Fibroblast of gingiva (primary cell): ENCODE measurements at regions not wholly inside any gene's neighbourhood (a gene's known extent, or its start where the extent isn't known, plus 50 kb on each side); places are given as distances from the start of the nearest gene placed in this dataset.

Experiments used
- DNase-seq: peaks from one replicate; pipeline ENCODE4 v3.0.0-alpha.2; 2011; ENCODE audit warnings: low read depth

DNA sequence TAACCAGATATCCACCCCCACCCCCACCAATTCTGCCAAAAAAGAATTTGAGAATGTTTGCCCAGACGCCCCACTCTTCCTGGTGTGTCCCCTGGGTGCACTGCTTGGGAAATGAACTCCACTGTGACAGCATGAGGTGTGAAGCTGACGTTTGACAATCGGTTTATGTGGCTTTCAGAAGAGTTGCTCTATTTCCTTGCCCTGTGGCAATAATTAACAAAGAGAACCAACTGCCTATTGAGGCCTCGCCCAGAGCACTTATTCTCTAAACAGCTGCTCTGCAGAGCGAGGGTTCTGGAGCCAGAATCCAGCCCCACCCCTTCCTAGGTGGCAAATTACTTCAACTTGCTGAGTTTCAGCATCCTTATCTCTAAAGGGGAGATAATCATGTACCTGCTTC, 115.8 kb upstream of the SIX3 start:
- DNase-seq, result no peak

DNA sequence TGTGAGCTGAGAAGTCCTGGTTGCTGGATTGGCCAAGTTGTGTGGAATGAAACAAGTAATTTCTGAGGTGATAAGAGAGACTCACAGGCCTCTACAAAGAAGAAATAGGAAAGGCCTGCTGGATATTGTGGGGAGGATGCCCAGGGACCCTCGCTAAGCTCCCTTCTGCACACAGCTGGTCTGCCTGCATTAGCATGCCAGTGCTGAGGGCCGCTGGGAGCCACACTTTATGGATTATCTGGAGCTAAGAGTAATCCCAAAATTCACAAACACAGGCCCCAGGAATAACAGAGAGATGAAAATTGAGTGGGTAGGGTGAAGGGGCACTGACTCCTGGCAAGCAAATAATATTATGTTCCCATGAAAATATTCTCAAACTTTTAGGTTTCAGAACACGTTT, 114.9 kb upstream of the SIX3 start:
- no peak for DNase-seq

DNA sequence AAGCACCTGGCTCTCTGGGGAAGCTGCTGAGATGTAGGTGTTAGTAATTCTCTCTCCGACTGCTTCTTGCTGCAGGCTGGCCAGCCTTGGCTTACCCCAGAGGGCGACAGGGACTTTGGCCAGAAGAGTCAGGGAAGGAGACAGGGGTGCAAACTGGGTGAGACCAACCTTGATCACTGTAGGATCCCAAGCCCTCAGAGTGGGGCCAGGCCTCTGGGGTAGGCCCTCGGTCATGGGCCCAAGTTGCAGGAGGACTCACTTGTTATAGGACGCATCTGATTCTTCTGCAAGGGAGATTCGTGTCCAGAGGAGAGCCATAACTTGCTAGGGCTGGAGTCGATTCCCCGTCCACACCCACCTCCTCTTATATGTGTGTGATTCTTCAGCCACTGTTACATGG, 111.7 kb upstream of the SIX3 start:
- no peak for DNase-seq

DNA sequence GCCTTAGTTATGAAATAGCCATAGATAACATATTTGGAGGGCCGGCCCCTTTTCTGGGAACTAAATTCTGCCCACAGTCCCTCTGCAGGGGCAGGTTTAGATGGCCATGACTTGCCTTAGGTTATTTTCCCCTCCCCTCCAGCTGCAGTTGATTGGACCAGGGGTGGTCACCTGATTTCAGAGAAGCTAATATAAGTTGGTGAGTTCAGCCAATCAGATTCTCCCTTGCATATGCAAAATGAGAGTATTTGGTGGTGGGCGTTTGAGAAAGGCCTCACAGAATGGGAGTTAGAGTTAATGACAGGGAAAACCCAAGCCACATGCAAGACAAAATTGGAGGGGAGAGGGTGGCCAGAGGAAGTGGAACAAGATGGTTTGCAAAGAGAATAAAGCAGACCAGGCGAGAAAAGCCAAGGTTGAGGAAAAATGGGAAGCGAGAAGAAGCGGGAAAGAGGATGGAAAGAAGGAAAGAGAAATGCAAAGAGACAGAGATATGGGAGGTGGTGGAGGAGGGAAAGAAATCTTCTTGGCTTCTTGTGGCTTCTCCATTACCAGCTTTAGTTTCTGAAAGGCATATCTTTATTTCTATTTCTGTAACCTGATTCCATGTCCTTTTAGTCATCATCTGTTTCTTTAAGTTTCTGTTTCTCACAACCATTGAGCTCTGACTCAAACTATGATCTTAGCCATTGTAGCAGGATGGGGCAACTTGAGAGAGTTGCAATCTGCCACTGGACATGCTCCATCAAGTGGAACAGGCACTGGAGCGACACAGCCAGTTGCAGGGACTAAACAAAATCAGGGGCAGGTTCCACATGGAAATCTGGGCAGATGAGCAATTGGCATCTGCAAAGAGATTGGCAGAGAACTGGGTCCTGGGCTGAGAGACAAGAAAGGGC, 108.1 kb upstream of the SIX3 start:
- DNase-seq, result peak; percentile 10

DNA sequence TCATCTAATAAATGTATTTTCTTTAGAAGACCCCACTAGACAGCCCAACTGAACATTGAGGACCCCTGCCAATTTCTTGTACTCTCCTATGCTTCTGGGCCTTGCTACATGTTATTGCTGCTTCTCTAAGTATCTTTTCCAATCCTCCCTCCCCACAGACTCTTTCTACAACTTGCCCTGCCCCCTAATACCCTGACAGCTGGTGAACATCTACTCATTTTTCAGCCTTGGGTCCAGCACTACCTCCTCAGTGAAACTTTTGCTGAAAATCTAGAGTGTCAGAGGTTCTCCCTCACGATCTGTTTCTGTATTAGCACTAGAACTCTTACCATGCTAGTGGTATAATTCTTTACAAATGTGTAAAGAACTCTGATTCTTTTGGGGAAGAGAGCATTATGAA, 106.8 kb upstream of the SIX3 start:
- no peak for DNase-seq

DNA sequence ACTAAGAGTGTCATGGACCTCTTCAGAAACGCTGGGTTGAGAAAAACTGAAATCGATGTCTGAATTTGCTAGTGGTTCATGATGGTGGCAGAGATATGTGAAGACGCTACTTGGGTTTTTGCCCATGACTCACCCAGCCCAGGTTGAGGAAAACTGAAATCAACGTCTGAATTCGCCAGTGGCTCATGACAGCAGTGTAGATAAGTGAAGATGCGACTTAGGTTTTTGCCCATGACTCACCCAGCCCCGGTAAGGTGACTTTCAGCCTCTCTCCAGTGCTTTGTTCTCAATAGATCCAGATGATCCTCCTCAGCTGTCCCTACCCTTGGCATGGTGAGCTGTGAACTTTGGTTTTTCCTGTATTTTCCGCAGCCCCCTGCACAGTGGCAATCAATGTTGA, 105.3 kb upstream of the SIX3 start:
- no peak for DNase-seq

DNA sequence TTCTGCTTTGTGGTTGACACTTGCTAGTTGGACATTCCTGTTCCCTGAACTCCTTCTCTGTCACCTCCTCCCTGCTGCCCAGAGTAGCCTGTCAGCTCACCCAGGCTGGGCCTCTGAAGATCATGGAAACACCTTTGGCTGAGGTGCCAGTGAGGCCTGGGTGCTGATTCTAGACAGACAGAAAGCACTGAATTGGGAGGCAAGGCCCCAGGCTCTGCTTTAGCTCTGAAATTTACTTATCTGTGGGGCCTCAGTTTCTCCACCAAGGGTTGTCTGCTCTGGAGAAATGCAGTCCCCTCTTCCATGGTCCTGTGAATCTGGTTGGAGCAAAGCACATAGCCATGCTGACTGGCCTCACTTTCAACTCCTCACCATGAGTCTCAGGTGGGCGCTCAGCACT, 104.6 kb upstream of the SIX3 start:
- no peak for DNase-seq

DNA sequence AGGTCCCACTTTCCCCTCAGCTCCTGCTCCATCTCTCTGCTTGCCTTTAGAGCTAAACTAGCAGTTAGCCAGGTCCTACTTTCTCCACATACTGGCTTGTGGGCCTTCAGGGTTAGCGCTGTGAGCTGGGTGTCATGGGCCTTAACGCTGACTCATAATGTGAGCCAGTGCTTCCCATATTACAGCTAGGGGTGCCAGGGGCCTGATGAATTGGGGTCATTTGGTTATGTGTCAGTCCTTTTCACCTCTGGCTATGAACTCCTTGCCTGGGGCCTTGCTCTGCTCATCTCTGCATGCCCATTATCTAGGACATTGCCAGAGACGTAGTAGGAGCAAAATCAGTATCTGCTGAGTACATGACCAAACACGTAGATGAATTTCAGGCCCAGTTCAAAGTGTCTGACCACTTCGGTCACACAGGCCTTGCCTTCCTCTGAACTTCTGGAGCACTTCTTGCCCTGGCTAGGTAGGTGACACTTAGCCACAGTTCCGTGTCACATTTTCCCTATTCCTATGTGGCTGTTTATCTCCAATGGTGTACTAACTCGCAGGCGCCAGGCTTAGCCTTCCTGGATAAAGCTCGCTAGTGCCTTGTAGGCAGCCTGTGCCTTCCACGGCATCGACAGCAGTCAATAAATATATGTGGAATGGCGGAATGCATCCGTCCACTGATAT, 103.2 kb upstream of the SIX3 start:
- DNase-seq, result no peak

DNA sequence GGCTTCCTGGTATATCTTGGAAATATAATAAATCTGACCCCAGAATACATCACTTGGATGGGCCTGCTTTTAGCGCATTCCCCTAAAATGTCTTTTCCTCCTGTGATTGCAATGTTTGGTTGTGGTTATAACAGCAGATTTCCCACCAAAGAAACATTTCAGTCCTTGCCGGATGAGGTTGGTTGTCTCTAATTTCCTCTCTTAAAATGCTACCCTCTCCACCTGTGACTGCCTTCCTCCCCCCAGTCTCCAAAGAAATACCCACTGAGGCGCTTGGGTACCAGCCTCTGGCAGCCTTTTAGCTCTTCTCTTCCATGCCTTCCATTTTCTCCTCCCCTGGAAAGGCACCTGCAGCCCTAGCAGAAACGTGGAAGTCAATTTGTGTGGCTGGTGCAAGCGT, 102.1 kb upstream of the SIX3 start:
- no peak for DNase-seq

DNA sequence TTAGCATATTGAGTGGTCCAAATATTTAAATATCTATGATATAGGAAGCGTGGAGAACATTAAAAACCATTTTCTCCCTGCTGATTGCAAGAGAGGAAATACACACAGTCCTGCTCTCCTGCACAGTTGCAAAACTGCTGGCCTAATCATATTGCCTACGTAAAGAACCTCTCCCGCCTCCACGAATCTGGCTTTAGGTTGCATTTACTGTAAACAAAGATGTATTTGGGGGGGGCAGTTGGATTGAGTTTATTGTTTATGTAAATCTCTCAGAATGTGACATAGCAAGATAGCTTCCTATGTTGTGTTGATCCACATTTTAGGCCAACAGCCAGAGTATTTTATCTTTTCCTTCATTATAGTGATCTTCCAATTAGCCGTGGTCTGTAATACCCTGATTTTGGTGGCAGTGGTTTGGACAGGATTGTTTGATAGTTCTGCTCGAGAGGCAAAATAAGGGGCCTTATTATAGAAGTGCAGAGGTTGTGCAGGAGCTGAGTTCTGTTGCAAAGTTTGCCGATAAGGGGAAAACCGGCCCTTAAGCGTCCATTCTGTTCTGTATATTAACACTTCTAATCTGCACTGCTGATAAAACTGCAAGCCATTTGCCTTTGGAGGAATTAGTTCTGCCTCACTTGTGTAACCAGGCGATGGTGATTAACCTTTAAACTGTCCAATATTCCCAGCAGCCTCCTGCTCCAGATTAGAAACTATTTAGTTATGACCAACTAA, 101.6 kb upstream of the SIX3 start:
- DNase-seq, result no peak

DNA sequence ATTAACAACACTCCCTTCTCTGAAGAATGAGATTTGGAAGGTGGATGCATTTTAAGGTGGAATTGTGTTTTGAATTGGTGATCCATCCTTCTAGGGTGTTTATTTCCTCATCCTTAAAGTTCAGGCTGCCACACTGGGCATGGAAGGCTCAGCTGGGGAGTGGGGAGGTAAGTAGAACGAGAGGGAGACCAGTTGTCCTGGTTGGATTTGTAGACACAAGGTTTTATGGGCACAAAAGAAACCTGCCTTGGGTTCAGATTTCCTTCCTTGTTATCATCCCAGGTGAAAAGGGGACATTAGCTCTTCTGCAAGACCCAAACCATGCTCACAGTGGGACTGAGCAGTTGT, 101.0 kb upstream of the SIX3 start:
- no peak for DNase-seq

DNA sequence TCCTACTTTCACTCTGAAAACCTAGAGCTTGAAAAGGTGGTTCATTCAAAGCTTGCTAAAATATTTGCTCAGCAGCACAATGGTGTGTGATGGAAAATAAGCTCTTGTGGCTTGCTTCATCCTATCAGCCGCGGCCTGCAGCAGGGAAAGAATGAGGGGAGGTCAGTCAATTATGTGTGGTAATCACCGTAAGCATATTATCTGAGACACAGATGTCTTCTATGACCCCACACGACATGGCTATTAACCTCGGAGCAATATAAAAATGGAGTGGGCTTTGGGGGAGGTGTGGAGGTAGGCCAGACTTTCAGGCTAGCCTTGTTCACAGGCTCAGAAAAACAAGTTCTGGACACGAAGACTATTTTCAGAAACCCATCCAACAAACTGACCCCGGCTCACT, 98.4 kb upstream of the SIX3 start:
- no peak for DNase-seq

DNA sequence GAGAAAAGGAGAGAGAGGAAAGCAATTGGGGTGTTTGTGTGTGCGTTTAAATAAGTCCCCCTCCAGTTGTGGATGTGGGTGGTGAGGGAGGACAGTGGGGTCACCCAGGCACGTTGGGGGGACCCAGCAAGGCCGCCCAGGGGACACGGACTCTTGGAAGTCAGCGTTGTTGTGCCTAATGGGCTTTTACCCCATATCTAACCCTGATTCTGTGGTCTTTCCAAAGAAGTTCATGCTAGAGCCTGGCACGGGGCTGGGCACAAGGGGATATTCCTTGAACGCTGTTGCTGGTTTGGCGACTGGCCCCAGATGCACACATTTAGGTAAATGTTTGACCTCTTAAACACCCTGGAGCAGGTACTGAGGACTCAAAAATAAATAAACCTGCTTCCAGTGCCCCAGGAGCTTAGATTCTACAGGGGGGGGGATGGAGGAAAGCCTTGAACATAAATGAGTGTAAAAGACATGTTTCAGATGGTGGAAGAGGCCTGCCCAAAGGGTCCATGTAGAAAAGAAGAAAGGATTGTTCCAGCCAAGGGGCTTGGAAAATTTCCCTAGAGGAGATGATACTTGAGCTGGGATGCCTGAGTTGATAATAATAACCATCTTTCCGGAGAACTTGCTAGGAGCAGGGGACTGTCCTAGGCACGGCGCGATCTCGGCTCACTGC, 97.7 kb upstream of the SIX3 start:
- no peak for DNase-seq

DNA sequence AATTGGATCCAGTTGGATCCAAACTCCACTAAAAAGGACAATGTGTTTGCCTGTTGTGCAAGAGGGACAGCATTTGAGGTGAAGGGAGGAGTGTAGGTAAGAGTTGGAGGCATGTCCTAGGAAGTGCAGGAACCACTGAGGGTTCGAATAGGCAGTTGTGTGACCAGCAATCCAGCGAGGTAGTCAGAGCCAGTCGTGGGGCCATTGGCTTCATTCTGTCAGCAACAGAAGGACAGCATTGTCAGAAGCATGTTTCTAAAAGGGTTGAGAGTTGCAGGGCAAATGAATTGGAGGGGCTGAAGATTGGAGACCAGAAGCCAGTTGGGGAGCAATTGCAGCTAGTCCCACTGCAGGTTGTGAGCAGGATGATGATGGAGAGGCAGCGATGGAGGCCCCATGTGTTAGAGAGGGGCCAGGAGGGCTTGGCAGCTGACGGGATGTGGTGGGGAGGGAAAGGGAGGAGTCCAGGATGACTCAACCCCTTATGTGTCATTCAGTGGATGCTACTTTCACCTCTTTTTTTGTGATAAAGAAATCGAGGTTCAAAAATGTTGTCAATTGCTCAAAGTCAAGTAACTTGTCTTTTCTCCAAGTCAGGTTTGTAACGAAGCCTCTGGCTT, 96.7 kb upstream of the SIX3 start:
- no peak for DNase-seq

DNA sequence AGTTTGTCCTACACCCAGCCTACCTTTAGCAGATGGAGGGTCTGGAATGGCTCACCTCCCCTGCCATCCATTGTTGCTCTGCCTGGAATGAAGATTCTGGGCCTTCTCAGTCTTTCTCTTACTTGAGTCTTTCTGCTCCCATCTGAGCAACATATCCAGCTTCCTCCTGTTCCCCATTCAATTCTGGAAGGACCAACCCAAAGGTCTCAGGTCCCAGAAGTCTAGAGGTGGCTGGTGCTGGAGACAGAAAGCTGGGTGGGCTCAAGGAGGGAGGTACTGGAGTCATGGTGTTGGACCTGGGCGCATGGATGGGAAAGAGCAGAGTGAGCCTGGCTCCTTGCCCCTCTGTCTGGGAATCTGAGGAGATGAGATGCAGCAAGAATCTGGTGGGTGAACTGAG, 93.5 kb upstream of the SIX3 start:
- no peak for DNase-seq

DNA sequence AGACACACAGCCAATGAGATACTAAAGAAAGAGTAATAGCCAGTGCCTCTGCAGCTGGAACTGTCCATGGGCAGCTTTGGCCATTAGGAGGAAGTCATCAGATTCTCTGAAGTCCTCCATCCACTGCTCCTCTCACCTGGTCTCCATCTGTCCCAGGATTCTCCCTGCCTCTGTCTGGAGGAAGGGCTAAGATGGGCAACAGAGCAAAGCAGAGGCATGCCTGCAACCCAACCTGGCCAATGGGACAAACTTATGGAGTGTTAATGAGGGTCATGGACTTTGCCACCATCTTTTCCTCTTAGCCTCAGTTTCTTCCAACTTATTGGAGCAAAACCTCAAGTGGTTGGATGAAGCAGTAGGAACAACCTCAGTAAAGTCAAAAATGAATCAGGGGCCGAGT, 91.5 kb upstream of the SIX3 start:
- DNase-seq, result no peak

DNA sequence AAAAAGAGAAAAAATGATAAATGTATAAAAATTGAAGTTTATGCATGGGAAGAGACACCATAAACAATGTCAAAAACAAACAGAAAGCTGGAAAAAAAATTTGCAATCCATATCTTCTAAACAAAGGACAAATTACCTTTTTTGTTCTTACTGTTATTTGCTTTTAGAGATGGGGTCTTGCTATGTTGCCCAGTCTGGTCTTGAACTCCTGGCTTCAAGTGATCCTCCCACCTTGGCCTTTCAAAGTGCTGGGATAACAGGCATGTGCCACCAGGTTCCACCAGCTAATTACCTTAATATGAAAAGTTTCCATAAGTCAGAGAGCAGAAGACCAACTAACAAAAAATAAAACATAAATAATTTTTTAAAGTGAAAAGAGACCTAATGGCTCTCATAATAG, 90.0 kb upstream of the SIX3 start:
- no peak for DNase-seq

DNA sequence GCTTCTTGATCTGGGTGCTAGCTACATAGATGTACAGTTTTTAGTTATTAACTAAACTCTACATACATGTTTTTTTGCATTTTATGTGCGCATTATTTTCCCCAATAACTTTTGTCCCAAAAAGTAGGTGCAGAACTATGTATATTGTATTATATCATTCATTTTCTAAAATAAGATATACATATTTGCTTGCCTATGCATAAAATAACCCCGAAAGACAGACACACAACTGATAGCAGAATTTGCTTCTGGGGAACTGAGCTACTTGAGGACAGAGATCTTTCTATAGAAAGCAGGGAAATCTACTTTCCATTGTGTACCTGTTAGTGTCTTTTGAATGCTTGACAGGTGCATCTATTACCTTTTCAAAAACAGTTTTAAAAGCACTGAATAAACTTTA, 88.9 kb upstream of the SIX3 start:
- DNase-seq, result no peak

DNA sequence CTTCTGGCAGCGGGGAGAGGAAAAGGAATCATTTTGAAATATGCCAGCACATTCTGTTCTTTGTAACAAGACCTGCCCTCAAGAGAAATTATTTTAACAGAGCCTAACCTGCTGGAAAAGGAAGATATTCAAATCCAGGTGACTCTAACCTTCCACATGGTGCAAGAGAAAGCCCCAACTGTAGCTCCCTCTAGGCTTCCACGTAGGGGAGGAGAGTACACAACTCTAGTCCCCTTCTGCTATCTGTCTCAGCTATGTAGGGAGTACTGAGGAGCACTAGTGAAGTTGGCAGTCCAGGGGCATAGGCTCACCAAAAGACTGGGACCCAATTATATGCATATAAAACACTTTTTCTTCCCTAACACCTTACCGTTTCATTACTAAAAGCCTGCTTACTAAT, 82.2 kb upstream of the SIX3 start:
- DNase-seq, result no peak

DNA sequence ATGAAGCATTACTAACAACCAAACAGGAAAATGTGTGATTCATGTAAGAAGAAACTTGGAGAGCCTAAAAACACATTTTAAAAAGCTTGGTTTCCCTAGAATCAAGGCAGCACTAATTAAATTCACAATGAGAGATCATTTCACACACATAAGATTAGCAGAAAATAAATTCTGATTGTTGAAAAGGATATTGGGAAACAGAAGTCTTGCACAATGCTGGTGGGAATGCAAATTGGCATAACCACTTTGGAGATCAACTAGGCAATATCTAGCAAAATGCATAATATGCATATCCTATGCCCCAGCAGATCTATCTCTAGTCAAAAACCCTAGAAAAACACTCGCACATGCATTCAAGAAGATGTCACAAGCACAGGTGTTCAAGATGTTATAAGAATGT, 75.3 kb upstream of the SIX3 start:
- no peak for DNase-seq

DNA sequence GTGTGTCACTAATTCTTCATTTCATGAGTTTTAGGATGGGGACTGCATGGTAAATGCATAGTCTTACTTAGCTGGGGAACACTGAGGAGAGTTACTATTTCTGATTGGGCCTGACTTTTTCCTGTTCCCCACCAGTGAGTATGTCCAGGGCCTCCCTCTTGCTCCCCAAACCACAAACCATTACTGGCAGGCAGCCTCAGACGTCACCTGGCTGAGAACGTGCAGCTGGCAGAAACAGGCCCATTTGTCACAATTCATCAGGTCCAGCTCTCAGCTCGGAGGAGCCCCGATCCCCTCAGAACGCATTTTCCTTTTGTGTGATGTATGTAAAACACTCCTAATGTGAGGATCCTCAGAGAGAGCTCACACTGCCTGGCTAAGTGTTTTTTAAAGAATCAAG, 71.7 kb upstream of the SIX3 start:
- no peak for DNase-seq

DNA sequence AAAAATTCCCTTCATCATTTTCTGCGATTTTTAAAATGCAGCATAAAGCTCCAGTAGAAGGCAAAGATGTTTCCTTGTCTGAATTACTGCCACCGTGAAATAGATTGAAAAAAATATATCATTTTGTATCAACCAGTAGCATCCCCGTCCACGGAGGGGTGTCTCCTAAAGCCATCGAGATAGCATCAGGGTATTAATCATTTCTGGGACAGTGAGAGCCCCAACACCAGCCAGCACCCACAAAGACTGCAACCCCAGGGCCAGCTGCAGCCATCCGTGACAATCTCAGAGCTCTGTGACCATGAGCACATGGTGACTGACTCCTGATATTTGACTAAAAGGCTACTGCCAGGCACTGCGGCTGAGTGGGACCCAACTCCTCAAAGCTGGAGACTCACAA, 64.1 kb upstream of the SIX3 start:
- no peak for DNase-seq
